NAMALWA (cell line): ENCODE measurements at regions not wholly inside any gene's neighbourhood (a gene's known extent, or its start where the extent isn't known, plus 50 kb on each side); places are given as distances from the start of the nearest gene placed in this dataset.

Source experiments
- DNase-seq: peaks from one replicate; pipeline ENCODE4 v3.0.0-alpha.2; 2015; ENCODE audit warnings: low spot score

- no peak for DNase-seq
Measured at GRCh38 chr2:138441916-138442315, 59.7 kb upstream of the SPOPL start.

DNA sequence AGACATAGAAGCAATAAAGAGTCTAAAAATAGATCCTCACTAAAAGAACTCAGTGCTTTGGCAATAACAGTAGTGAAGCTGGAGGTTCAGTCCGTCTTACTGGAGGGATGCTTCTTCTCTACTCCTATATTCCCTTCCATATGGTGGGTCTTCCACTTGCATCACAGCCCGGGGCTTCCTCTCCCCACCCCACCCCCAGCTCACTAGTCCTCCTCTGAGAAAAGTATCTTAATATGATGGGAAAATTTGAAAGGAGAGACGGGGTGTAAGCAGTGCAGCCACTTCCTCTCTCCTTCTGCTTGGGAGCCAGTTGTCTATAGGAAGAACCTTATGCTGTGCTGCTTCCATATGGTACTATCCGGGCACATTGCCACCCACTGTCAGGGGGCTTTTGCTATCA lies 57.2 kb upstream of the SPOPL start:
- no peak for DNase-seq

DNA sequence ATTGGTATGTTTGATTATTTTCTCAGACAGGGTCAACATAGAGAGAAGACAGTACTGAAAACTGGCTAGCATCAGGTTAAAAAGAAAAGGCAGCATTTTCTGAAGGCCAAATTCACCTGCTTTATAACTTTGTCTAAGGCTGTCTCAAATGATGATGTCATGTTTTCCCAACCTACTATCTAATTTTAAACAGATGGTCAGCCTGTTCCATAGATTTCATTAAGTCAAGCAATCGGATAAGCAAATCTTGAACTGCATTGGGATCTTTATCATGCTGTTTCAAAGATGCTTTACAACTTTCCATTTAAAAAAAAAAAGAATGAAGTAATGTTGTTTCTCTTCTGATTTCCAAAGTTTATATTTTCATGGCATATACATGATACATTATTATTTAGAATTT lies 56.3 kb upstream of the SPOPL start:
- no peak for DNase-seq

DNA sequence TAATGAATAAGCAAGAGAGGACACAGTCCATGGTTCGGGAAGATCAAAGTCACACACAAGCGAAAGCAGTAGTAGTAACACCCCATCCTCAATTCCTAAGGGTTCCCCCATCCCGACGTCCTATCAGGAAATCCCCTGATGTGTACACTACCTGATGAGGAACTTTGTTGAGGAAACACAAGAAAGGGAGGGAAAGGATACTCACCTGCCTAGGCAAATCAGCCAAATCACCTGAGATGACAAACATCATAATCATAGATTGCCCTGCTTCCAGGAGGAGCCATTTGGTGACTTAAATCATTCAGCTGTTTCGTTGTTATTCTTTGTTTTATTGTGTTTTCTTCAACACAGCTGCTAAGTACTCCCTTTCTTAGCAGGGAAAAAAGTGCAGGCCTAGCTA lies 55.5 kb upstream of the SPOPL start:
- DNase-seq = no peak

GRCh38 chr2:138447889-138448570 lies 53.5 kb upstream of the SPOPL start:
- DNase-seq = no peak
